ENCODE measurements at regions not wholly inside any gene's neighbourhood (a gene's known extent, or its start where the extent isn't known, plus 50 kb on each side); places are given as distances from the start of the nearest gene placed in this dataset.

GRCh38 chr9:78397454-78397853 lies 100.5 kb downstream of the PSAT1 start:
- DNase-seq (ENCODE audit: low read depth) = no peak
- TF ChIP-seq CTCF (IDR thresholded peaks at IDR 0.05; ENCODE audit: low read depth, low read length, missing control alignments) = no peak
- H3K4me3 ChIP-seq (ENCODE audit: low read depth, low read length) = no peak overlapping the region
- in situ Hi-C loops (cut with HindIII; ENCODE audit: low sequenced_read_pairs) = no loop called here

- in situ Hi-C loops (cut with HindIII; ENCODE audit: low sequenced_read_pairs) = no loop called here
- H3K4me3 ChIP-seq (ENCODE audit: low read depth, low read length) = no peak overlapping the region
- no peak for TF ChIP-seq CTCF (IDR thresholded peaks at IDR 0.05; ENCODE audit: low read depth, low read length, missing control alignments)
- DNase-seq (ENCODE audit: low read depth) = no peak
Measured at GRCh38 chr9:78399153-78399552, 102.2 kb downstream of the PSAT1 start.

- DNase-seq (ENCODE audit: low read depth) = no peak
- TF ChIP-seq CTCF (IDR thresholded peaks at IDR 0.05; ENCODE audit: low read depth, low read length, missing control alignments) = no peak
- in situ Hi-C loops (cut with HindIII; ENCODE audit: low sequenced_read_pairs) = no loop called here
- no peak overlapping the region for H3K4me3 ChIP-seq (ENCODE audit: low read depth, low read length)
Measured at GRCh38 chr9:78400496-78400895, 103.6 kb downstream of the PSAT1 start.

- no peak overlapping the region for H3K4me3 ChIP-seq (ENCODE audit: low read depth, low read length)
- in situ Hi-C loops (cut with HindIII; ENCODE audit: low sequenced_read_pairs) = no loop called here
- DNase-seq (ENCODE audit: low read depth) = no peak
- TF ChIP-seq CTCF (IDR thresholded peaks at IDR 0.05; ENCODE audit: low read depth, low read length, missing control alignments) = no peak
Measured at GRCh38 chr9:78405461-78405860, 108.5 kb downstream of the PSAT1 start.

- in situ Hi-C loops (cut with HindIII; ENCODE audit: low sequenced_read_pairs) = no loop called here
- H3K4me3 ChIP-seq (ENCODE audit: low read depth, low read length) = no peak overlapping the region
- peak; percentile 9 for DNase-seq (ENCODE audit: low read depth)
- no peak for TF ChIP-seq CTCF (IDR thresholded peaks at IDR 0.05; ENCODE audit: low read depth, low read length, missing control alignments)
Measured at GRCh38 chr9:78406146-78406545, 109.2 kb downstream of the PSAT1 start.

- no peak for DNase-seq (ENCODE audit: low read depth)
- TF ChIP-seq CTCF (IDR thresholded peaks at IDR 0.05; ENCODE audit: low read depth, low read length, missing control alignments) = no peak
- in situ Hi-C loops (cut with HindIII; ENCODE audit: low sequenced_read_pairs) = no loop called here
- H3K4me3 ChIP-seq (ENCODE audit: low read depth, low read length) = no peak overlapping the region
Measured at GRCh38 chr9:78406933-78407332, 110.0 kb downstream of the PSAT1 start.
